Ishikawa (cell line): ENCODE measurements at regions not wholly inside any gene's neighbourhood (a gene's known extent, or its start where the extent isn't known, plus 50 kb on each side); places are given as distances from the start of the nearest gene placed in this dataset.

Source experiments
- CEBPB ChIP-seq: IDR thresholded peaks from 2 replicates; pipeline ENCODE4 v1.6.1; 2012
- CREB1 ChIP-seq: IDR thresholded peaks from 2 replicates; pipeline ENCODE4 v1.6.1; 2012; ENCODE audit warnings: low read depth
- EGR1 ChIP-seq: IDR thresholded peaks from 2 replicates; pipeline ENCODE4 v1.6.1; 2012
- EP300 ChIP-seq: IDR thresholded peaks from 2 replicates; pipeline ENCODE4 v1.6.1; 2012; ENCODE audit warnings: borderline replicate concordance
- FOXM1 ChIP-seq: IDR thresholded peaks from 2 replicates; pipeline ENCODE4 v1.6.1; 2012; ENCODE audit warnings: low read depth, borderline replicate concordance
- MAX ChIP-seq: IDR thresholded peaks from 2 replicates; pipeline ENCODE4 v1.6.1; 2012
- NFIC ChIP-seq: IDR thresholded peaks from 2 replicates; pipeline ENCODE4 v1.6.1; 2012
- RAD21 ChIP-seq: IDR thresholded peaks from 2 replicates; pipeline ENCODE4 v1.6.1; 2012; ENCODE audit warnings: low read depth
- REST ChIP-seq: IDR thresholded peaks from 2 replicates; pipeline ENCODE4 v1.6.1; 2012; ENCODE audit warnings: low read depth, mild to moderate bottlenecking
- TAF1 ChIP-seq: IDR thresholded peaks from 2 replicates; pipeline ENCODE4 v1.6.1; 2012; ENCODE audit warnings: low read depth, mild to moderate bottlenecking
- TCF12 ChIP-seq: IDR thresholded peaks from 2 replicates; pipeline ENCODE4 v1.6.1; 2012; ENCODE audit warnings: low read depth
- TEAD4 ChIP-seq: IDR thresholded peaks from 2 replicates; pipeline ENCODE4 v1.6.1; 2012
- YY1 ChIP-seq: IDR thresholded peaks from 2 replicates; pipeline ENCODE4 v1.6.1; 2012; ENCODE audit warnings: low read depth
- ZBTB7A ChIP-seq: IDR thresholded peaks from 2 replicates; pipeline ENCODE4 v1.6.1; 2012; ENCODE audit warnings: low read depth
- TF ChIP-seq, protein P1 (sequence below): IDR thresholded peaks from 2 replicates; pipeline ENCODE4 v1.6.1; 2012

DNA sequence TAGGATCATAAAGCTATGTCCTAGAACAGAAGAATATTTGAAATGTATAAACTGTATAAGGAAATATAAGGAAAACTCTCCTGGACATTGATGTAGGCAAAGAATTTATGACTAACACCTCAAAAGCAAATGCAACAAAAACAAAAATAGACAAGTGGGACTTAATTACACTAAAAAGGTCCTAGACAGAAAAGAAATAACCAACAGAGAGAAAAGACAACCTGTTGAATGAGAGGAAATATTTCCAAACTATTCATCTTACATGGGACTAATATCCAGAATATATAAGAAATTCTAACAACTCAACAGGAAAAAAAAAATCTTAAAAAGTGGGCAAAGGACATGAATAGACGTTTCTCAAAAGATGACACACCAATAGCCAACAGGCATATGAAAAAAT lies 54.4 kb upstream of the PRDX4 start:
- TF ChIP-seq CREB1 (no peak), ZBTB7A (no peak), RAD21 (no peak), EGR1 (no peak), TEAD4 (no peak), REST (no peak), MAX (no peak), TAF1 (no peak), TCF12 (no peak), EP300 (no peak), FOXM1 (no peak), YY1 (no peak), NFIC (no peak), CEBPB (no peak)
- TF ChIP-seq, protein P1, sequence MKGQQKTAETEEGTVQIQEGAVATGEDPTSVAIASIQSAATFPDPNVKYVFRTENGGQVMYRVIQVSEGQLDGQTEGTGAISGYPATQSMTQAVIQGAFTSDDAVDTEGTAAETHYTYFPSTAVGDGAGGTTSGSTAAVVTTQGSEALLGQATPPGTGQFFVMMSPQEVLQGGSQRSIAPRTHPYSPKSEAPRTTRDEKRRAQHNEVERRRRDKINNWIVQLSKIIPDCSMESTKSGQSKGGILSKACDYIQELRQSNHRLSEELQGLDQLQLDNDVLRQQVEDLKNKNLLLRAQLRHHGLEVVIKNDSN: no peak

GRCh38 chrX:23616361-23616760 lies 50.9 kb upstream of the PRDX4 start:
- TF ChIP-seq YY1 (no peak), CREB1 (no peak), RAD21 (peak; percentile 51)
